Neural cell (in vitro differentiated cells): ENCODE measurements at regions not wholly inside any gene's neighbourhood (a gene's known extent, or its start where the extent isn't known, plus 50 kb on each side); places are given as distances from the start of the nearest gene placed in this dataset.

ENCODE experiments used
- POLR2AphosphoS5 ChIP-seq: IDR thresholded peaks from 2 replicates; pipeline ENCODE4 v1.6.1; 2012
- RAD21 ChIP-seq: fragments of 450-650 bp; conservative IDR thresholded peaks from 2 replicates; pipeline ENCODE4 v1.6.1; 2014; ENCODE audit warnings: antibody characterized with exemption, mild to moderate bottlenecking, moderate library complexity
- TAF1 ChIP-seq: IDR thresholded peaks from 2 replicates; pipeline ENCODE4 v1.6.1; 2012; ENCODE audit warnings: low read depth
- TF ChIP-seq, protein P1 (sequence below): fragments of 450-650 bp; IDR thresholded peaks from 2 replicates; pipeline ENCODE4 v1.5.1; 2014; ENCODE audit warnings: antibody characterized with exemption, mild to moderate bottlenecking, moderate library complexity; ENCODE audit not compliant: poor library complexity, severe bottlenecking
- TF ChIP-seq, protein P2 (sequence below): IDR thresholded peaks from 2 replicates; pipeline ENCODE4 v1.6.1; 2012; ENCODE audit warnings: borderline replicate concordance

DNA sequence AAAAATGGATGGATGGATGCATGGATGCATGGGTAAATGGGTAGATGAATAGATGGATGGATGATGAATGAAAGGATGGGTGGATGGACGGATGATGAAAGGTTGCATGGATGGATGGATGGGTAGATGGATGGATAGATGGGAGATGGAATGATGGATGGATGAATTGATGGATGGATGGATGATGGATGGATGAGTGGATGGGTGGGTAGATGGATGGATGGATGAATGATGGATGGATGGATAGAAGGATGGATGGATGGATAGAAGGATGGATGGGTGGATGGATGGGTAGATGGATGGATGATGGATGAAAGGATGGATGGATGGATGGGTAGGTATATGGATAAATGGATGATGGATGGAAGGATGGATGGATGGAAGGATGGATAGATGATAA is 115.1 kb upstream of the LSM14A start:
- TF ChIP-seq, protein P1, sequence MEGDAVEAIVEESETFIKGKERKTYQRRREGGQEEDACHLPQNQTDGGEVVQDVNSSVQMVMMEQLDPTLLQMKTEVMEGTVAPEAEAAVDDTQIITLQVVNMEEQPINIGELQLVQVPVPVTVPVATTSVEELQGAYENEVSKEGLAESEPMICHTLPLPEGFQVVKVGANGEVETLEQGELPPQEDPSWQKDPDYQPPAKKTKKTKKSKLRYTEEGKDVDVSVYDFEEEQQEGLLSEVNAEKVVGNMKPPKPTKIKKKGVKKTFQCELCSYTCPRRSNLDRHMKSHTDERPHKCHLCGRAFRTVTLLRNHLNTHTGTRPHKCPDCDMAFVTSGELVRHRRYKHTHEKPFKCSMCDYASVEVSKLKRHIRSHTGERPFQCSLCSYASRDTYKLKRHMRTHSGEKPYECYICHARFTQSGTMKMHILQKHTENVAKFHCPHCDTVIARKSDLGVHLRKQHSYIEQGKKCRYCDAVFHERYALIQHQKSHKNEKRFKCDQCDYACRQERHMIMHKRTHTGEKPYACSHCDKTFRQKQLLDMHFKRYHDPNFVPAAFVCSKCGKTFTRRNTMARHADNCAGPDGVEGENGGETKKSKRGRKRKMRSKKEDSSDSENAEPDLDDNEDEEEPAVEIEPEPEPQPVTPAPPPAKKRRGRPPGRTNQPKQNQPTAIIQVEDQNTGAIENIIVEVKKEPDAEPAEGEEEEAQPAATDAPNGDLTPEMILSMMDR = no peak
- TF ChIP-seq, protein P2, sequence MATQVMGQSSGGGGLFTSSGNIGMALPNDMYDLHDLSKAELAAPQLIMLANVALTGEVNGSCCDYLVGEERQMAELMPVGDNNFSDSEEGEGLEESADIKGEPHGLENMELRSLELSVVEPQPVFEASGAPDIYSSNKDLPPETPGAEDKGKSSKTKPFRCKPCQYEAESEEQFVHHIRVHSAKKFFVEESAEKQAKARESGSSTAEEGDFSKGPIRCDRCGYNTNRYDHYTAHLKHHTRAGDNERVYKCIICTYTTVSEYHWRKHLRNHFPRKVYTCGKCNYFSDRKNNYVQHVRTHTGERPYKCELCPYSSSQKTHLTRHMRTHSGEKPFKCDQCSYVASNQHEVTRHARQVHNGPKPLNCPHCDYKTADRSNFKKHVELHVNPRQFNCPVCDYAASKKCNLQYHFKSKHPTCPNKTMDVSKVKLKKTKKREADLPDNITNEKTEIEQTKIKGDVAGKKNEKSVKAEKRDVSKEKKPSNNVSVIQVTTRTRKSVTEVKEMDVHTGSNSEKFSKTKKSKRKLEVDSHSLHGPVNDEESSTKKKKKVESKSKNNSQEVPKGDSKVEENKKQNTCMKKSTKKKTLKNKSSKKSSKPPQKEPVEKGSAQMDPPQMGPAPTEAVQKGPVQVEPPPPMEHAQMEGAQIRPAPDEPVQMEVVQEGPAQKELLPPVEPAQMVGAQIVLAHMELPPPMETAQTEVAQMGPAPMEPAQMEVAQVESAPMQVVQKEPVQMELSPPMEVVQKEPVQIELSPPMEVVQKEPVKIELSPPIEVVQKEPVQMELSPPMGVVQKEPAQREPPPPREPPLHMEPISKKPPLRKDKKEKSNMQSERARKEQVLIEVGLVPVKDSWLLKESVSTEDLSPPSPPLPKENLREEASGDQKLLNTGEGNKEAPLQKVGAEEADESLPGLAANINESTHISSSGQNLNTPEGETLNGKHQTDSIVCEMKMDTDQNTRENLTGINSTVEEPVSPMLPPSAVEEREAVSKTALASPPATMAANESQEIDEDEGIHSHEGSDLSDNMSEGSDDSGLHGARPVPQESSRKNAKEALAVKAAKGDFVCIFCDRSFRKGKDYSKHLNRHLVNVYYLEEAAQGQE = no peak
- TF ChIP-seq TAF1 (no peak), RAD21 (no peak), POLR2AphosphoS5 (no peak)
